ENCODE measurements at regions not wholly inside any gene's neighbourhood (a gene's known extent, or its start where the extent isn't known, plus 50 kb on each side); places are given as distances from the start of the nearest gene placed in this dataset.

DNA sequence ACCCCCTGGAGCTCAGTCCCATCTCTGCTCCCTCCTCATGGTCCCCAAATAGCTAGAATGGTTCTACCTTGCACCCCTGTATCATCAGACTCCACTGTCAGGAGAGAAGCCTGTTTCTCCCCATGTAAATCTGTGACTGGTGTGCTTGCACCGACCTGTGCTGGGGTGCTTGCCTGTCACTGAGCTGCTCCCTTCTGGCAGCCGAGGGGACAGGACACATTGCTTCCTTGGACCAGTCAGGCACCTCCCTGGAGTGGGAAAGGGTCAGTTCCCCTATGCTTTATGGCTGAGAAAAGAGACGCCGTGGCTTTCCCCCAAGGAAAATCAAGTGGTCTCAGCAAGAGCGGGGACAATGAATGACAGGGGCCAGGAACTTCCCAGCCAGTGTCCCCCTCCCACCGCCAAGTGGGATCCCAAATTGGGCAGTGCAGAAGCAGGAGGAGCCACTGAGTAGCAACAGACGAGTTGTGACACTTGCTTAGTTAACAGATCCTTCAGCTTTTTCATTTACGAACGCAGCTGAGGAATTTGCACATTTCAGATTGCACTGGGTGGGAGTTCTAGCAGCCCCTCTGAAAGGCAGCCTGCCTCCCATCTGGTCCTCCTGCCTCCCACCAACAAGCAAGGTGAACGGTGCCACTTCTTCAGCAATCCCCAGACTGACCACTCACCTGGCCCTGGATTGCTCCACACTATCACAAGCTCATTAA lies 156.4 kb downstream of the KATNIP start:
- TF ChIP-seq GATA1 (IDR thresholded peaks at IDR 0.05; ENCODE audit: low read depth, low read length) (no peak), POLR2A (IDR thresholded peaks at IDR 0.05; ENCODE audit: low read length) (no peak)

GRCh38 chr16:27706866-27707685 lies 157.1 kb downstream of the KATNIP start:
- no peak for DNase-seq
- TF ChIP-seq GATA1 (IDR thresholded peaks at IDR 0.05; ENCODE audit: low read depth, low read length) (no peak), POLR2A (IDR thresholded peaks at IDR 0.05; ENCODE audit: low read length) (no peak)

More for the DNA sequence above, 156.4 kb downstream of the KATNIP start:
- DNase-seq: no peak

DNA sequence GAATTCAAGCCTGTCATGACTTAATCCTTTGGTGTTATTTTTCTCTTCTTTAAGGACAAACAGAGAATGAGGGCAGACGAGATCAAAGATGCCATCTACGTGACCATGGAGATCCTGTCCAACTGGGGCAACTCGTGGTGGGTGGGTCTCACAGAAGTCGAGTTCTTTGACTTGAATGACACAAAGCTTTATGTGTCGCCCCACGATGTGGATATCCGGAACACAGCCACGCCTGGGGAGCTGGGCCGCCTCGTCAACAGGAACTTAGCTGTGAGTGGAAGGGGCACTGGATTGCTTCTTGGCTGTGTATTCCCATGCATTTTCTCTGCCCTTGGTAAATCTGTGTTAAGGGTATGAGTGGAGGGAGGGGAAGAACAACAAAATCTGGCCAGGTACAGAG lies 158.7 kb downstream of the KATNIP start:
- TF ChIP-seq POLR2A (IDR thresholded peaks at IDR 0.05; ENCODE audit: low read length) (no peak), GATA1 (IDR thresholded peaks at IDR 0.05; ENCODE audit: low read depth, low read length) (no peak)
- no peak for DNase-seq

GRCh38 chr16:27712251-27712711 lies 162.3 kb downstream of the KATNIP start:
- no peak for TF ChIP-seq POLR2A (IDR thresholded peaks at IDR 0.05; ENCODE audit: low read length)
- TF ChIP-seq GATA1 (IDR thresholded peaks at IDR 0.05; ENCODE audit: low read depth, low read length): no peak
- no peak for DNase-seq

DNA sequence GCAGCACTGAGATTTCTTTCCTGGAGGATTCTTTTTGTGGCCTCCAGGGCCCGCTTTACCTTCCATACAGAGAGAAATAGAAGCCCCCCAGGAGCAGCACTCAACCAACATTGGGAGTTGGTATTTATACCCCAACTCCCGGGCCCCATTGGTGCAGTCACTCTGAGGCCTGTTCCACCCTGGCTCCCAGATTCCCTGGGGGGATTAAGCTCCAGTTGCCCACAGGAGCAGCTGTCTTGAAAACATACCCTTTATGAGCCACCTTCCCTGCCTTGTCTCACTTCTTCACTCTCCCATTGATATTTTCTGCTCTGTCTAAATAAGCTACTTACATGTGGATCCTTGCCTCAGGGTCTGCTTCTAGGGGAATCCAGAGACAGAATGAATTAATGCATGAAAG lies 167.8 kb downstream of the KATNIP start:
- no peak for DNase-seq

DNA sequence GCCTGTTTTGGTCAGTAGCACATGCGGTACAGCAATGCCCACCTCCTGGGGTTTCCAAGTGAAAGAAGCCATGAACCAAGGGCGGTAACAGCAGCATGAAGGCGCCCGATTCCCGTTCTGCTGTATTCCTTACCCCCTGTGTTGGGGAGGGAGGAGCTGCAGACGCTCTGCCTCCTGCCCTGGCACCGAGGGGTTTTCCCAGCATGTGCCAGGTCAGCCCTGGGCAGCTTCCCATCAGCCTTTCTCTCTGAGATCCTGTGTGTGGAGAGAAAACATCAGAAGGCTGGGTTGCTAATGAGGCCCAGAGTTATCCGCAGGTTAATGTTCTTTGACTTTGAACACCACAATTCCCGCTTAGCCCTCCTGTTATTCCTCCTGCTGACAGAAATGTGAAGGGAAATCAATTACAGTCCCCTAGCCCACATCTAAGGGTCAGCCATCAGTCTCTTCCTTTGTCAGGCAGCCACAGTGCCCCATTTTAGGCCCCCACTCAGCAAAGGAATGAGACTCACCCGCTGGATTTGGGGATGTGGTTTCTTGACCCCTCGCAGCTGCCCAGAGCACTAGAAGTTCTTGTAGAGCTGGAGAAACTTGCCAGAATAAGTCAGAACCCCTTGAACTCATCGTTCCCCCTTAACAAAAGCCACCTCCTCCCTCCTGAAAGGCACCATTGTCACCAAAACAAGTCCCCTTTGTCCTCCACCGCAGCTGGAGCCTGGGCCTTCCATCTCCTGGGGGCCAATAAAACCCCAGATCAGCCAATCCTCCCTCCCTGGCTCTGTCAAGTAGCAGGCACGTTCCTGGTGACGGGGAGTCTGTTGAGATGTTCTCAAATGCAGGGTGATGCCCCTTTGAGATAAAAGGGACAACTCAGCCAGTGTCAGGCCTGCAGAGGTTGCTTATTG lies 168.5 kb downstream of the KATNIP start:
- no peak for TF ChIP-seq GATA1 (IDR thresholded peaks at IDR 0.05; ENCODE audit: low read depth, low read length)
- TF ChIP-seq POLR2A (IDR thresholded peaks at IDR 0.05; ENCODE audit: low read length): no peak
- no peak for DNase-seq

More for the DNA sequence above, 167.8 kb downstream of the KATNIP start:
- TF ChIP-seq GATA1 (IDR thresholded peaks at IDR 0.05; ENCODE audit: low read depth, low read length): no peak
- no peak for TF ChIP-seq POLR2A (IDR thresholded peaks at IDR 0.05; ENCODE audit: low read length)

DNA sequence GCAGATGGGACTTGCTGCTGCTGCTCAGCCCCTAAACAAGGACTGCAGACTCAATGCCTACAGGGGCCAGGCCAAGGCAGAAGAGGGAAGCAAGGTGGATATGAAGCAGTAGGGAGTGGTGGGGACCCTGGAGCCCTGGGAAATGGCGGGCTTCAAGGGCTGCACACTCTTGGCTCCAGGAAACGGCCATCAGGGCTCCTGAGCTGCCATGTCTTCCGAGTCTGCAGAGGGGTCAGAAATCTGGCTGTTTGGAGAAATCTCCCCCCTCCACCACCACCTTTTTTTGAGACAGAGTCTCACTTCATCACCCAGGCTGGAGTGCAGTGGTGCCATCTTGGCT lies 169.1 kb downstream of the KATNIP start:
- DNase-seq: no peak
- TF ChIP-seq GATA1 (IDR thresholded peaks at IDR 0.05; ENCODE audit: low read depth, low read length) (no peak), POLR2A (IDR thresholded peaks at IDR 0.05; ENCODE audit: low read length) (no peak)

DNA sequence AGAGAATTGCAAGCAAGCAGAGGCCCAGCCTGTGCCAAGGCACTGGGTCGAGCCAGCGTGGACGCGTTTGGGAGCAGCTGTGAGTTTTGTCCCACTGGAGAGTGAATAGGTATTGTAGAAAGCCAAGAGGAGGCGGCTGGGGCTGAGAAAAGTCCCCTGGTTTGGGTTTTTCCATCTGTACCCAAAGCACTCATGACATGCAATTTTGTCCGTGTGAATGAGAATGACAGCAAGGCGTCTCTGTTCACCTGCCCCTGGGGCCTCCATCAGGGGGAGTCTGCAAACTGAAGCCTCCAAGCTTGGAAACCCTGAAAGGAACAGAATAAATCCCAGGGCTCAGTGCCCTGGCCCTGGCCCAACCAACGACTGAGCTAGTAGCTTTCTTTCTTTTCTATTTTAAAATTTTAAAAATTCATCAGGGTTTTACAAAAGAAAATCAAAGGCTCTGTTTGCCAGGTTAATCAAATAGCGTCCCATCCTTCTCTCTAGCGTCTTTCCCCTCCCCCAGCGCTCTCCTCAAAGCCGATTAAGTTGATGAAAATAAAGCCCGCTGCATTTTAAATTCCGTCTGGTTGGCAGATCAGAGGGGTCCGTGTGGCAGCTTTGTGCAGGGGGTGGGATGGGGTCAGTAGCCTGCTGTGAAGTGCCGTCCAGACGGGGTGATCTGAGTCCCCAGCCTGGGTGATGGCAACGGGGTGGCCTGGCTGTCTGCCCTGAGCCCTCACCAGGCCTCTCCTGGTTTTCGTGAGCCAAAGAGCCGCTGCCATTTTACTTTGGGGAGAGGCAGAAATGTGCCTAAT lies 171.0 kb downstream of the KATNIP start:
- no peak for TF ChIP-seq GATA1 (IDR thresholded peaks at IDR 0.05; ENCODE audit: low read depth, low read length)
- TF ChIP-seq POLR2A (IDR thresholded peaks at IDR 0.05; ENCODE audit: low read length): no peak
- no peak for DNase-seq

GRCh38 chr16:27721531-27722181 lies 171.7 kb downstream of the KATNIP start:
- TF ChIP-seq GATA1 (IDR thresholded peaks at IDR 0.05; ENCODE audit: low read depth, low read length): no peak
- TF ChIP-seq POLR2A (IDR thresholded peaks at IDR 0.05; ENCODE audit: low read length): no peak
- no peak for DNase-seq

- no peak for DNase-seq
- TF ChIP-seq POLR2A (IDR thresholded peaks at IDR 0.05; ENCODE audit: low read length) (no peak), GATA1 (IDR thresholded peaks at IDR 0.05; ENCODE audit: low read depth, low read length) (no peak)
Observed at GRCh38 chr16:27722207-27722606, 172.3 kb downstream of the KATNIP start.

DNA sequence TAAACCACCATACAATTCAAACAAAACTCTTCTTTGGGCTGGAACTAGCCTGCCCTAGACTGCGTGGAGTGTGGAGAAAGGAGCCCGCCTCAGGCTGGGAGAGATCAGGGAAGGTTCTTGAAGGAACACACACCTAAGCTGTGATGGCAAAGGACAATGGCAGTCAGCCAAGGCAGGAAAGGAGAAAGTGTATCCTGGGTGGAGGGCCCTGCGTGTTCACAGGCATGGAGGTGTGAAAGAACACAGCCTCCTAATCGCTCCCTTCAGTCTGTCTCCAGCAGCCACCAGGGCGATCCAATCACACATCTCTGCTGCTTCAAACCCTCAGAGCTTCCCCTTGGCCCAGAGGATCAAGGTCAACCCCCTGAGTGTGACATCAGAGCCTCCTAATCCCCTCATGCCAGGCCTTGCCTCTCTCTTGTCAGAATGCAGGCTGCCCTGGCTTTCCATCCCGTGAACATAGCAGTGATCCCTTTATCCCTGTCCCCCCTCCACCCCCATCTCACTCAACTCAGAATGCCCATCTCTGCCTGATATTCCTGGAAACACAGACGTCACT lies 173.0 kb downstream of the KATNIP start:
- DNase-seq: no peak
- TF ChIP-seq POLR2A (IDR thresholded peaks at IDR 0.05; ENCODE audit: low read length) (no peak), GATA1 (IDR thresholded peaks at IDR 0.05; ENCODE audit: low read depth, low read length) (no peak)

- DNase-seq: no peak
- TF ChIP-seq POLR2A (IDR thresholded peaks at IDR 0.05; ENCODE audit: low read length) (no peak), GATA1 (IDR thresholded peaks at IDR 0.05; ENCODE audit: low read depth, low read length) (no peak)
Observed at GRCh38 chr16:27723711-27724481, 174.0 kb downstream of the KATNIP start.

Data from erythroblast (primary cell).